IMR-90 (cell line): ENCODE measurements at regions not wholly inside any gene's neighbourhood (a gene's known extent, or its start where the extent isn't known, plus 50 kb on each side); places are given as distances from the start of the nearest gene placed in this dataset.

ENCODE experiments used
- ATAC-seq: fragments of 200-7000 bp; cut with Tn5 transposase; 2 replicates; pipeline ENCODE4 v1.9.1; 2020; ENCODE audit warnings: low read depth, mild to moderate bottlenecking, moderate library complexity
- BruUV-seq: library from RNA; stranded (reverse); fragments of 400-500 nt; replicated peaks from 2 replicates; lab custom pipeline; 2021; lab: Mats Ljungman, UMichigan
- CTCF ChIA-PET: fragments of 300-600 bp; formaldehyde crosslinking; extraction: SDS; loops from one replicate; lab custom pipeline; 2021; ENCODE audit warnings: antibody characterized with exemption; lab: Yijun Ruan, JAX
- POLR2A ChIA-PET: fragments of 300-600 bp; sonication (Branson Sonifier 250); formaldehyde crosslinking; loops from one replicate; lab custom pipeline; 2022; ENCODE audit warnings: antibody characterized with exemption; ENCODE audit not compliant: unreplicated experiment; lab: Charles Lee
- DNase-seq: peaks from one replicate; pipeline ENCODE4 v3.0.0; 2013
- H2AFZ ChIP-seq: replicated peaks from 2 replicates; pipeline ENCODE3; 2013; ENCODE audit warnings: low read length, mild to moderate bottlenecking; ENCODE audit not compliant: poor library complexity
- H2AK5ac ChIP-seq: 2 replicates; pipeline ENCODE4 v1.6.1; 2013; ENCODE audit warnings: low read depth, low read length, inconsistent platforms
- H2AK9ac ChIP-seq: replicated peaks from 2 replicates; pipeline ENCODE3; 2013; ENCODE audit warnings: mild to moderate bottlenecking, low read depth, low read length, moderate library complexity; ENCODE audit not compliant: poor library complexity
- H2BK120ac ChIP-seq: 2 replicates; pipeline ENCODE4 v1.6.1; 2013; ENCODE audit warnings: low read depth, low read length, inconsistent platforms
- H2BK15ac ChIP-seq: 3 replicates; pipeline ENCODE4 v1.6.1; 2013; ENCODE audit warnings: low read depth, low read length, inconsistent platforms
- H2BK20ac ChIP-seq: 2 replicates; pipeline ENCODE4 v1.6.1; 2013; ENCODE audit warnings: low read depth, mild to moderate bottlenecking, inconsistent platforms, low read length, moderate library complexity
- H2BK5ac ChIP-seq: 2 replicates; pipeline ENCODE4 v1.6.1; 2013; ENCODE audit warnings: mild to moderate bottlenecking, low read depth, low read length, inconsistent platforms; ENCODE audit not compliant: poor library complexity, severe bottlenecking
- H3K14ac ChIP-seq: replicated peaks from 2 replicates; pipeline ENCODE4 v1.6.1; 2013; ENCODE audit warnings: low read depth, low read length, inconsistent platforms
- H3K18ac ChIP-seq: 2 replicates; pipeline ENCODE4 v1.6.1; 2013; ENCODE audit warnings: low read depth, low read length, control low read depth
- H3K23ac ChIP-seq: 2 replicates; pipeline ENCODE4 v1.6.1; 2013; ENCODE audit warnings: low read depth, low read length, inconsistent platforms
- H3K27ac ChIP-seq: 2 replicates; pipeline ENCODE4 v1.5.1; 2013; ENCODE audit warnings: mild to moderate bottlenecking, control low read depth, low read length; ENCODE audit not compliant: insufficient read depth
- H3K27me3 ChIP-seq: 2 replicates; pipeline ENCODE4 v1.6.1; 2013; ENCODE audit warnings: low read length; ENCODE audit not compliant: control insufficient read depth, insufficient read depth
- H3K36me3 ChIP-seq: 2 replicates; pipeline ENCODE4 v1.6.1; 2013; ENCODE audit warnings: low read length, mixed read lengths; ENCODE audit not compliant: control insufficient read depth, insufficient read depth
- H3K4ac ChIP-seq: 2 replicates; pipeline ENCODE4 v1.6.1; 2013; ENCODE audit warnings: low read depth, low read length, inconsistent platforms
- H3K4me1 ChIP-seq: 2 replicates; pipeline ENCODE4 v1.6.1; 2013; ENCODE audit warnings: low read length, mixed read lengths; ENCODE audit not compliant: control insufficient read depth, insufficient read depth
- H3K4me2 ChIP-seq: 2 replicates; pipeline ENCODE4 v1.6.1; 2013; ENCODE audit warnings: low read depth, mild to moderate bottlenecking, control low read depth, low read length, moderate library complexity
- H3K4me3 ChIP-seq: 2 replicates; pipeline ENCODE4 v1.5.1; 2013; ENCODE audit warnings: low read depth, mild to moderate bottlenecking, control low read depth, low read length, moderate library complexity; ENCODE audit not compliant: insufficient read depth
- H3K56ac ChIP-seq: 2 replicates; pipeline ENCODE4 v1.6.1; 2013; ENCODE audit warnings: low read length, inconsistent platforms; ENCODE audit not compliant: insufficient read depth; ENCODE audit errors: extremely low read depth
- H3K79me1 ChIP-seq, 2 experiments: 2 replicates each; pipeline ENCODE4 v1.6.1; 2013; ENCODE audit warnings: low read length in 2 of 2, inconsistent platforms in 1 of 2, low read depth in 1 of 2
- H3K9ac ChIP-seq: 2 replicates; pipeline ENCODE4 v1.6.1; 2013; ENCODE audit warnings: low read depth, low read length, control low read depth
- H3K9me1 ChIP-seq: 2 replicates; pipeline ENCODE4 v1.6.1; 2013; ENCODE audit warnings: low read length, inconsistent platforms; ENCODE audit not compliant: insufficient read depth
- H3K9me3 ChIP-seq: 2 replicates; pipeline ENCODE4 v1.6.1; 2013; ENCODE audit warnings: low read length; ENCODE audit not compliant: control insufficient read depth, insufficient read depth
- H4K20me1 ChIP-seq: 2 replicates; pipeline ENCODE4 v1.6.1; 2013; ENCODE audit warnings: low read length, inconsistent platforms; ENCODE audit not compliant: insufficient read depth
- H4K5ac ChIP-seq: 2 replicates; pipeline ENCODE4 v1.6.1; 2013; ENCODE audit warnings: mild to moderate bottlenecking, low read depth, low read length, control low read depth
- H4K8ac ChIP-seq, 2 experiments: 2 replicates each; pipeline ENCODE4 v1.6.1; 2013; ENCODE audit warnings: low read depth in 2 of 2, low read length in 2 of 2, control low read depth in 1 of 2, inconsistent platforms in 1 of 2
- H4K91ac ChIP-seq: 2 replicates; pipeline ENCODE4 v1.6.1; 2013; ENCODE audit warnings: low read depth, low read length, inconsistent platforms; ENCODE audit not compliant: insufficient read depth
- BHLHE40 ChIP-seq: fragments of 150-350 bp; IDR thresholded peaks from 2 replicates; pipeline ENCODE4 v1.6.1; 2016; ENCODE audit warnings: mild to moderate bottlenecking, low read depth, low read length
- CEBPB ChIP-seq: IDR thresholded peaks from 2 replicates; pipeline ENCODE4 v1.6.1; 2012; ENCODE audit warnings: low read depth, low read length, improper control_type of control experiment
- CHD1 ChIP-seq: IDR thresholded peaks from 2 replicates; pipeline ENCODE4 v1.6.1; 2012; ENCODE audit warnings: low read depth, low read length, improper control_type of control experiment
- CTCF ChIP-seq: conservative IDR thresholded peaks from 2 replicates; pipeline ENCODE4 v1.5.1; 2012; ENCODE audit warnings: mild to moderate bottlenecking, low read depth, low read length, improper control_type of control experiment
- ELK1 ChIP-seq: fragments of 150-350 bp; IDR thresholded peaks from 2 replicates; pipeline ENCODE4 v1.6.1; 2016; ENCODE audit warnings: low read depth, mild to moderate bottlenecking, low read length, moderate library complexity, borderline replicate concordance
- FOS ChIP-seq: fragments of 150-350 bp; IDR thresholded peaks from 2 replicates; pipeline ENCODE4 v1.6.1; 2016; ENCODE audit warnings: low read depth, low read length
- MAFK ChIP-seq: IDR thresholded peaks from 2 replicates; pipeline ENCODE4 v1.6.1; 2012; ENCODE audit warnings: low read depth, low read length, improper control_type of control experiment
- MAZ ChIP-seq: IDR thresholded peaks from 2 replicates; pipeline ENCODE4 v1.6.1; 2012; ENCODE audit warnings: low read depth, mild to moderate bottlenecking, low read length, improper control_type of control experiment, moderate library complexity, borderline replicate concordance
- MXI1 ChIP-seq: IDR thresholded peaks from 2 replicates; pipeline ENCODE4 v1.6.1; 2012; ENCODE audit warnings: low read depth, mild to moderate bottlenecking, low read length, moderate library complexity, borderline replicate concordance
- NFE2L2 ChIP-seq: fragments of 150-350 bp; IDR thresholded peaks from 2 replicates; pipeline ENCODE4 v1.6.1; 2016; ENCODE audit warnings: low read depth, mild to moderate bottlenecking, low read length
- POLR2A ChIP-seq: IDR thresholded peaks from 2 replicates; pipeline ENCODE4 v1.6.1; 2012; ENCODE audit warnings: mild to moderate bottlenecking, low read depth, low read length
- RAD21 ChIP-seq: IDR thresholded peaks from 2 replicates; pipeline ENCODE4 v1.6.1; 2012; ENCODE audit warnings: low read length, improper control_type of control experiment
- RCOR1 ChIP-seq: IDR thresholded peaks from 2 replicates; pipeline ENCODE4 v1.6.1; 2012; ENCODE audit warnings: mild to moderate bottlenecking, low read length, improper control_type of control experiment; ENCODE audit not compliant: insufficient replicate concordance
- RFX5 ChIP-seq: IDR thresholded peaks from 2 replicates; pipeline ENCODE4 v1.8.0; 2012; ENCODE audit warnings: low read depth, mild to moderate bottlenecking, low read length, moderate library complexity
- SMC3 ChIP-seq: fragments of 150-350 bp; IDR thresholded peaks from 2 replicates; pipeline ENCODE4 v1.6.1; 2016; ENCODE audit warnings: low read depth, mild to moderate bottlenecking, antibody characterized with exemption, low read length, moderate library complexity
- USF2 ChIP-seq: fragments of 150-350 bp; IDR thresholded peaks from 2 replicates; pipeline ENCODE4 v1.6.1; 2017; ENCODE audit warnings: mild to moderate bottlenecking, antibody characterized with exemption, low read length, low read depth
- WGBS, 2 experiments: methylation state at CpG; one replicate each; pipeline versions ENCODE4 v1.1.5 to v1.1.7; 2013; ENCODE audit warnings: missing lambda C conversion rate in 2 of 2; ENCODE audit not compliant: insufficient read length in 1 of 2; ENCODE audit errors: extremely low coverage in 2 of 2; 5-methylcytosine and 5-hydroxymethylcytosine counted together
- dilution Hi-C: fragments of 300-500 bp; cut with HindIII; formaldehyde crosslinking; loops from one replicate; pipeline ENCODE4 v1.14.3; 2018; ENCODE audit warnings: low sequenced_read_pairs; ENCODE audit not compliant: unreplicated experiment
- in situ Hi-C: fragments of 300-500 bp; cut with MboI; formaldehyde crosslinking; loops from 3 replicates; pipeline ENCODE4 v1.14.3; 2019; ENCODE audit warnings: low sequenced_read_pairs, inconsistent platforms, mixed read lengths
- intact Hi-C: fragments of 100-400 bp; cut with micrococcal nuclease; formaldehyde crosslinking; loops from 2 replicates; pipeline ENCODE4 v1.10.0; 2022

DNA sequence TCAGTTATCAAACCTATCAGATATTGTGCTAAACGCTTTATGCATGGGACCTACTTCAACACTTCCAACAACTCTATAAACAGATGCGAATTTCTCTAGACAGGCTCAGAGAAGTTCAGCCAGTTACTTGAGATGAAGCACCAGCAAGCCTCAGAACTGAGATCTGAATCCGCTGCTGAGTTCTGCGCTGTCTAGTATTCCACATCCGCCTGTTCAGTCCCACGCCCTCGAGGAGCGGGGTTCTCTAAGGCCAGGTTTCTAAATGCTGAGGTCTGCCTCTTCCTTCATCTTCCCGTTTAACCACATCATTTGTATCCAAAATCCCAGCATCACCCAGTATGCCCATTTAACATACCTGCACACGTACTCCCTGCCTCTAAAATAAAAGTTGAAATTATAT, 297.8 kb upstream of the ZNF32 start:
- no peak overlapping the region for H4K8ac ChIP-seq
- no peaks in the 10 kb centered on the region for H3K79me1 ChIP-seq
- no peak overlapping the region for H3K14ac ChIP-seq
- TF ChIP-seq MAFK (no peak), BHLHE40 (no peak), CEBPB (no peak), RFX5 (no peak), POLR2A (no peak), MAZ (no peak), CTCF (no peak), USF2 (no peak), MXI1 (no peak), RCOR1 (no peak), CHD1 (no peak), NFE2L2 (no peak), ELK1 (no peak), RAD21 (no peak), FOS (no peak), SMC3 (no peak)
- no peak overlapping the region for H2AK9ac ChIP-seq
- no peak overlapping the region for H2BK120ac ChIP-seq
- no peaks in the 10 kb centered on the region for H4K20me1 ChIP-seq
- no peak overlapping the region for H2AFZ ChIP-seq
- no peak overlapping the region for H3K4me2 ChIP-seq
- H3K9me1 ChIP-seq = 0 out of 2 replicates have a peak, but pooled peaks cover 7% of the 10 kb centered on the region
- WGBS, 2 experiments = 71% methylated on average over 2 of the region's 10 CpGs; no CpG with 5 or more reads in 1 of the 2 experiments
- H2AK5ac ChIP-seq = no peak overlapping the region
- intact Hi-C loops = no loop called here
- H2BK20ac ChIP-seq = no peak overlapping the region; the same call in 1 of the 2 replicates
- H2BK15ac ChIP-seq = no peak overlapping the region
- BruUV-seq = no TSS peak
- in situ Hi-C loops = no loop called here
- H3K4me1 ChIP-seq = no peaks in the 10 kb centered on the region; the same call in 1 of the 2 replicates
- no peak overlapping the region for H4K91ac ChIP-seq
- CTCF ChIA-PET = no interaction called here
- dilution Hi-C loops = no loop called here
- H3K18ac ChIP-seq = no peak overlapping the region
- H3K27me3 ChIP-seq = no peaks in the 10 kb centered on the region
- no peak for DNase-seq
- no peak overlapping the region for H3K23ac ChIP-seq
- H3K9ac ChIP-seq = no peak overlapping the region
- H3K56ac ChIP-seq = no peak overlapping the region
- no peak for ATAC-seq
- POLR2A ChIA-PET = no interaction called here
- no peak overlapping the region for H2BK5ac ChIP-seq
- no peaks in the 10 kb centered on the region for H3K9me3 ChIP-seq
- H3K36me3 ChIP-seq = no peaks in the 10 kb centered on the region
- no peak overlapping the region for H3K27ac ChIP-seq
- no peak overlapping the region for H3K4me3 ChIP-seq
- no peak overlapping the region for H4K5ac ChIP-seq
- H3K4ac ChIP-seq = no peak overlapping the region
